ENCODE measurements at regions not wholly inside any gene's neighbourhood (a gene's known extent, or its start where the extent isn't known, plus 50 kb on each side); places are given as distances from the start of the nearest gene placed in this dataset.
A peak's percentile ranks its signal among the peaks of the same experiment; 100 is the strongest.

DNA sequence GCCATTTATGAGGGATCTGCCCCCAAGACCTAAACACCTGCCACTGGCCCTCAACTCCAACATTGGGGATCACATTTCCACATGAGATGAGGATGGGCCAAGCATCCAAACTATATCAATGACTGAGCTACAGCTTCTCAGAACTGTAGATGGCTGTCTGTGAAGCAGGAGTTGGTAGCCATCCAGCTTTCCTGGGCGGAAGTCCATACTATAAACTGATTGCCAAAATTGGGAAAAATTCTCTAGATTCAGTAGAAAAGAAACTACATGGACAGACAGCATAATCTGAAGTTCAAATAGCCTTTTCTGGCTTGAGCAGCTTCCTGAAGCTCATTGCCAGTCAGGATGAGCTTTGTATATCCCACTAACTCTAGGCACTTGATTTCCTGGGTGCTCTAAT is 214.7 kb upstream of the ZBTB20 start:
- FAIRE-seq (no peak), DNase-seq (ENCODE audit: low read depth) (no peak)
- no peaks in the 10 kb centered on the region for H3K27me3 ChIP-seq (ENCODE audit: control insufficient read depth, insufficient read depth, low read length)
- H3K4me3 ChIP-seq (ENCODE audit: low read depth, low read length), result no peak overlapping the region
- H3K36me3 ChIP-seq (ENCODE audit: control insufficient read depth, insufficient read depth, low read length), result no peaks in the 10 kb centered on the region
- TF ChIP-seq, protein P1, sequence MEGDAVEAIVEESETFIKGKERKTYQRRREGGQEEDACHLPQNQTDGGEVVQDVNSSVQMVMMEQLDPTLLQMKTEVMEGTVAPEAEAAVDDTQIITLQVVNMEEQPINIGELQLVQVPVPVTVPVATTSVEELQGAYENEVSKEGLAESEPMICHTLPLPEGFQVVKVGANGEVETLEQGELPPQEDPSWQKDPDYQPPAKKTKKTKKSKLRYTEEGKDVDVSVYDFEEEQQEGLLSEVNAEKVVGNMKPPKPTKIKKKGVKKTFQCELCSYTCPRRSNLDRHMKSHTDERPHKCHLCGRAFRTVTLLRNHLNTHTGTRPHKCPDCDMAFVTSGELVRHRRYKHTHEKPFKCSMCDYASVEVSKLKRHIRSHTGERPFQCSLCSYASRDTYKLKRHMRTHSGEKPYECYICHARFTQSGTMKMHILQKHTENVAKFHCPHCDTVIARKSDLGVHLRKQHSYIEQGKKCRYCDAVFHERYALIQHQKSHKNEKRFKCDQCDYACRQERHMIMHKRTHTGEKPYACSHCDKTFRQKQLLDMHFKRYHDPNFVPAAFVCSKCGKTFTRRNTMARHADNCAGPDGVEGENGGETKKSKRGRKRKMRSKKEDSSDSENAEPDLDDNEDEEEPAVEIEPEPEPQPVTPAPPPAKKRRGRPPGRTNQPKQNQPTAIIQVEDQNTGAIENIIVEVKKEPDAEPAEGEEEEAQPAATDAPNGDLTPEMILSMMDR (IDR thresholded peaks at IDR 0.05; ENCODE audit: insufficient read depth, low read length, severe bottlenecking), result no peak

DNA sequence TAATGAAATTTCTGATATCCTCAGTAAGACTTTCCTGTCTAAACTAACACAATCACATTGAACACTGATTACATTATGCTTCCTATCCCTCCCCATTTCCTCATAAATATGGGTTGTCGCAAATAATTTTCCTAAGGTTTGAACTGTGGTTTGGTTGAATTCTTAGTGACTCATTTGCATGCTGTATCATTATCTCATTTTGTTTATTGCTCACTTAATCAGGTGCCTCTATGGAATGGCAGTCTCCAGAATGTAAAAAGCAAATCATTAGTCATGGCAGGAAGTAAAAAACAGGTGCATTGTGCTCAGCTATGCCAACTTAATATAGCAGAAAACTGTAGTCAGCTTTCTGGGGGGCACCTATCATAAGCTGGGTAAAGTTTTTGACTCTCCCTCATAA is 216.0 kb upstream of the ZBTB20 start:
- DNase-seq (ENCODE audit: low read depth) (peak; percentile 55), FAIRE-seq (no peak)
- Histone ChIP-seq H3K27me3 (ENCODE audit: control insufficient read depth, insufficient read depth, low read length) (no peaks in the 10 kb centered on the region), H3K4me3 (ENCODE audit: low read depth, low read length) (no peak overlapping the region), H3K36me3 (ENCODE audit: control insufficient read depth, insufficient read depth, low read length) (no peaks in the 10 kb centered on the region)
- TF ChIP-seq, protein P1 (IDR thresholded peaks at IDR 0.05; ENCODE audit: insufficient read depth, low read length, severe bottlenecking), result no peak

DNA sequence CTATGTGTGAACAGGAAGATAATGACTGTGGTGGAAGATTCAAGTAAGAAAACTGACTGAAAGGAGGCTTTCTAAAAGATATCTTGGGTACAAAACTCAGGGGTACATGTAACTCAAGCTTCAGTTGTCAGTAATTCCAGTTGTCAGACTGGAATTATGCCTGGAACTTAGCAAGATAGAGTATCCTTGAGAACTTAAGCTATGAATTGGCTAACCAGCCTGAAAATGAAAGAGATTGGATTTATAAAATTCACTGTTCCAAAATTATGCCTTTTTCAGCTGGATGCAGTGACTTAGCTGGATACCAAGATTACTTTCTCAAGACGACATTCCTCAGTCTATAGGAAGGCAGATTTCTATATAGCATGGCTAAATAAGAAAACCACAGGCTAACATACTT is 221.9 kb upstream of the ZBTB20 start:
- TF ChIP-seq, protein P1 (IDR thresholded peaks at IDR 0.05; ENCODE audit: insufficient read depth, low read length, severe bottlenecking), result no peak
- DNase-seq (ENCODE audit: low read depth) (no peak), FAIRE-seq (no peak)
- Histone ChIP-seq H3K27me3 (ENCODE audit: control insufficient read depth, insufficient read depth, low read length) (no peaks in the 10 kb centered on the region), H3K36me3 (ENCODE audit: control insufficient read depth, insufficient read depth, low read length) (no peaks in the 10 kb centered on the region), H3K4me3 (ENCODE audit: low read depth, low read length) (no peak overlapping the region)

DNA sequence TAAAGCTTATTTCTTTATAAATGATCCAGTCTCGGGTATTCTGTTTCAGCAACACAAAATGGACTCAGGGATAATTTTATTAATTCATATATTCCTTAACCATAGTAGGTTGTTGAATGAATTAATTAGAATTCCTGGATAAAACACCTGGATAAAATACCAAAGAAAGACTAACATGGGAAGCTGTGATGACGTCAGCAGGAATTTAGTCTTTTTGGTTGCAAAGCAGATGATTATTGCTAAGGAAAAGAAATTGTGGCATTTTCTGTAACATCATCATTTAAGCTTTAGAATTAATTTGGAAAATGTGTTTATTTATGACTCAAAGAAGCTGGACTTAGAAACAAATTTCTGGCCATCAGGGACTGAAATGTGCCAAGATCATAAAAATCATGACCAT is 228.3 kb upstream of the ZBTB20 start:
- no peak for DNase-seq (ENCODE audit: low read depth)
- TF ChIP-seq, protein P1 (IDR thresholded peaks at IDR 0.05; ENCODE audit: insufficient read depth, low read length, severe bottlenecking), result no peak
- no peak for FAIRE-seq
- no peaks in the 10 kb centered on the region for H3K27me3 ChIP-seq (ENCODE audit: control insufficient read depth, insufficient read depth, low read length)
- H3K36me3 ChIP-seq (ENCODE audit: control insufficient read depth, insufficient read depth, low read length), result no peaks in the 10 kb centered on the region
- no peak overlapping the region for H3K4me3 ChIP-seq (ENCODE audit: low read depth, low read length)

DNA sequence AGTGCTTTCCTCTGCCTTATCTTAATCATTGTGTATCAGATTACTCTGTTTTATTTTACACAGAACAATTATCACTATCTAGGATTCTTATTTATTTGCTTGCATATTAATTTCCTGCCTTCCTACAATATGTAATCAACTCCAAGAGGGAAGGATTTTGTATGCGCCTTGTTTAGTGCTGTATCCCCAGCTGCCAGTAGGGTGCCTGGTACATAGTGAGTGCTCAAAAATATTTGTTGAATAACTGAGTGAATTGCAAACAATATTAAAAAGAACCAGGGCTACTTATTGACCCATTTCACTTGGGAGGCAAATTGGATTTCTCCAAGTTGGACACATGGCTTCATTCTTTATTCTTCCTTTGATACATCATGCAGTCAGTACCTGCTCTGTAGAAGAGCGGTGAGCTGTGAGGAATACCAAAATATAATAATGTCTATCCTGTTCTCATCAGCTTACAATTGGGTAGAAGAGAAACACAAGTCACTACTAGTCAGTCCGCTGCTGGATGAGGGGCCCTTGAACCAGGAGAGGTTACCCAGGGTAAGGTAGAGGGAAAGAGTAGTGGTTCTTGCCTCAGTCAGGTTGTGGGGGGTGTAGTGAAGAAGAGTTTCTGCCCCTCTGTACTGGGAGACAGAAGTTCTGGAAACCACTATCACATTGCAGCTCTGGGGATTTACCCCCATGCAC is 233.9 kb upstream of the ZBTB20 start:
- H3K4me3 ChIP-seq (ENCODE audit: low read depth, low read length), result no peak overlapping the region
- no peaks in the 10 kb centered on the region for H3K36me3 ChIP-seq (ENCODE audit: control insufficient read depth, insufficient read depth, low read length)
- no peaks in the 10 kb centered on the region for H3K27me3 ChIP-seq (ENCODE audit: control insufficient read depth, insufficient read depth, low read length)
- TF ChIP-seq, protein P1 (IDR thresholded peaks at IDR 0.05; ENCODE audit: insufficient read depth, low read length, severe bottlenecking), result no peak
- no peak for FAIRE-seq
- DNase-seq (ENCODE audit: low read depth), result no peak

DNA sequence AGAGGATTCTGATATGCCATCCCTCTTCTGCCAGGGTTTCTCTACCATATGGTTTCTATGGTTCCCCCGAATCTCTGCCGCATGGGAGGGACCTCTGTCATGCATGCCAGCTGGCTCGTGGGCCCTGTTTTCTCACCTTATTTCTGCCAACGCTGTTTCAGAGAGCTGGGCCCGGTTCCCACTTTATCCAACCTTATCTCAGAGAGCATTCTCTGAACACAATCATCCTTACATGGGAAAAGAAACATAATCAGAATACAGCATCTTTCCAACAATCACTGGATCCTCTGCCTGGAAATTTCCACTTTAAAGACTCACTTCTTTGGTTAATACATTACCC is 234.5 kb upstream of the ZBTB20 start:
- no peaks in the 10 kb centered on the region for H3K27me3 ChIP-seq (ENCODE audit: control insufficient read depth, insufficient read depth, low read length)
- DNase-seq (ENCODE audit: low read depth) (no peak), FAIRE-seq (no peak)
- H3K36me3 ChIP-seq (ENCODE audit: control insufficient read depth, insufficient read depth, low read length), result no peaks in the 10 kb centered on the region
- TF ChIP-seq, protein P1 (IDR thresholded peaks at IDR 0.05; ENCODE audit: insufficient read depth, low read length, severe bottlenecking), result no peak
- no peak overlapping the region for H3K4me3 ChIP-seq (ENCODE audit: low read depth, low read length)

Measured in bronchial epithelial cell (primary cell).